GM18520 (cell line): ENCODE measurements at regions not wholly inside any gene's neighbourhood (a gene's known extent, or its start where the extent isn't known, plus 50 kb on each side); places are given as distances from the start of the nearest gene placed in this dataset.
"Not testable (repeated sequence)": the region's sequence is repeated elsewhere in the genome, so short reads cannot be mapped to it uniquely, and the experiment has no call there.

ENCODE experiments used
- ATAC-seq: cut with Tn5 transposase; IDR thresholded peaks from one replicate; pipeline ENCODE4 v1.9.1; 2021; ENCODE audit not compliant: unreplicated experiment

DNA sequence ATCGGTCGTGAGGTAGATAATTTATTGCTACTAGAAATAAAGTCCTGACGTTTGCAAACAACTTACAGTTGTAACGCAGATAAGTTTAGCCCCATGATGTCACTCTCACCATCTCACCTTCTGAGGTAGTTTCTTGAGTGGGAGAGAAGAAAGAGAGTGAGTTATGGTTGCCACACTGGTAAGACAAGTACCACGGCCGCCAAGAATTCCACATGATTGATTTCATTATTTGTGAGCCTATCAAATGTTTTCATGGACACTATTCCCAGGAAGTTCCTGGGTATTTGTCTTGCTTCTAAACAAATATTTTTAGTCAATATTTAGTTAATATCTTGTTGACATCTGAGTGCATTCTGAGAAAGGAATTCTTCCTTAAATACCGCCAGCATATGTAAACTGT is 339.4 kb upstream of the KIAA1217 start:
- no peak for ATAC-seq

DNA sequence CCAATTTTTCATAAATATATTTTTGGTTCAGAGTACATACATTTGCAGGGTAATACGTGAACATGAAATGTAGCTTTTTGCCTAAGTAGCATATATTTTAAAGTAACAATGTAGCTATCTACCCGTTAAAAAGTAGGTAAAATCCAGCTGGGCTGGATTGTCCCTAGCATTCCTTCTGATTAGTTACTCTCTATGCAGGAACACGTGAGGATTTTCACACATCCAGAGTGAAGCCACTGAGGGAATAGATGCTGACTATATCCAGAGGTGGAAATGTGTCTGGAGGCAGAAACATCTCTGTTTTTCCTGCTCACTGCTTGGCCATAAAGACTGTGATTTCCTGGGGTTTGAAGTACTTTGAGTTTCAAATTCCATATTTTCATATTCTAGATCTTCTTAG is 338.9 kb upstream of the KIAA1217 start:
- ATAC-seq = no peak

DNA sequence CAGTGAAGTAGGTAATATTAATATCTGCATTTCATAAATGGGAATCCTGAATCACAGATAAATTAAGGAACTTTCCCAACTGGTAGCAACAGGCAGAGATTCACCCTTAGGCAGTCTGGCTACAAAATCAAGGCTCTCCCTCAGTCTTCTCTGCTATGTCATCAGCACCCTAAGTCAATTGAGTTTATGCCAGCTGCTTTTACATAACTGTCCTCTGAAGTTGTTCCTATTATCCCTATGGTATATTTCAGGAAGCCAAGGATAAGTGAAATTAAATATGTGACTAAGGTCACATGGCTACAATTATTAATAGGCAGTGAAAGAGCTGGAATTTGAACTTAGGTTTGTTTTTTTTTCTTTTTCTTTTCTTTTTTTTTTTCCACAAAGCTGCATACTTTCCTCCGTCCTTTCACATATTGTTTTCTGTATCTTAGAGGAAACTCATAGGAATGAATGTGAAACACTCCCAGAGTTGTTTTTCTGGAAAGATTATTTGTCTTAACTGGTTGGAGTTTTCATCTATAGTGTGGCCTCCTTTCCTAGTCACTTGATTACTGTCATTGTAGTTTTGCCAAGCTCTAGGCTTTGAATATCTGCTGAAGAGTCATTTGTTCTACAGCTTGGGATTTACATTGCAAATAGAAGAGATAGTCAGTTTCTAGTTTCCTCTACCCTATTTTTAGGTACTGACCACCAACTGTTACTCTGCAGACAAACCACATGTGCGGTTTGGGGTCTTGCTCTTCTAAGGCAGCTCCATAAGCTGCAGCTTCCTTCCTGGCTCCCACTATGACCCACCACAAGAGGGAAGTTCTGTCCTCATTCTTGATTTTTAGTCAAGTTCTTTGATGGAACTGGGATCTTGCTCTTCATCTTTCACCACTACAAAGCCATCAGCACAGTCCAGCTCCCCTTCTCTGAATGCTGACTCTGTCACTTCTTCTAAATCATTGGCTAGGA is 338.0 kb upstream of the KIAA1217 start:
- no peak for ATAC-seq

DNA sequence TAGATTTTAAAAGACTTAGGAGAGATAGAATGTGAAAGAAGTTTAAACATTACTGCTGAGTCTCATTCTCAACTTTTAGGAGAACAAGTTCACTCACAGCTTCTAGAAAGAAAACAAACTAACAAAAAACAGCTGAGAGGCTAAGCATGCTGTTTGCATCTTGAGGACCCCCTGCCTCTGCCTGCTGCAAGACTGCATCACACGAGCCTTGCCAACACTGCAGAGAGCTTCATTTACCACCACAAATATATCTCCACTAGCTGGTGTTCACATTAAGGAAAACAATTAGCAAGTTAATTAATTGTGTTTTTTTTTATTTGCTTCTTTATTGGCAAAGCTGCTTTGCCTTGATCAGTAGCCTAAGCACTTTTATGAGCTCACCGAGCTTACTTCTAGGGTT is 336.6 kb upstream of the KIAA1217 start:
- ATAC-seq = no peak

DNA sequence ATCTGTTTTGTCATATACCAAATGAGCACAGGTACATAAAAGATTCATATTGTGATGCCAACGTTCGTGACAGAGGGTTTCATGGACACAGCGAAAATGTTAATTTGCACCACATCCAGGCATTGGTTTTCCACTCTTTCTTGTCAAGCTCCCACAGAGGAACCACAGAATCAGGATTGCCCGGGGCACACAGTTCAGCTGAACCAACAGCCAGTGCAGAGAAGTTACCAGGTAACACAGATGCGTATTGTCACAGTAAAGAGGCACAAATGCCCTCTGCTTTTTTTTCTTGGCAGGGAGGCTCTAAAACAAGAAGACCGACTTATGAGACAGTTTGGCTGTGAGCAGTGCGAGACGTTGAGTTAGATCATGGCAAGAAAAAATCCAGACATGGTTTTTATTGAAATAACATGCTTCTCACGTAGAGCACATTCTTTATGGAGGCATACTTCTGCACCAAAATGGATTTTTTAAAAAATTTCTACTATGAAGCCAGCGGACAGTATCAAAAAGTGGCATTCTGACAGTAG is 331.1 kb upstream of the KIAA1217 start:
- ATAC-seq = no peak

DNA sequence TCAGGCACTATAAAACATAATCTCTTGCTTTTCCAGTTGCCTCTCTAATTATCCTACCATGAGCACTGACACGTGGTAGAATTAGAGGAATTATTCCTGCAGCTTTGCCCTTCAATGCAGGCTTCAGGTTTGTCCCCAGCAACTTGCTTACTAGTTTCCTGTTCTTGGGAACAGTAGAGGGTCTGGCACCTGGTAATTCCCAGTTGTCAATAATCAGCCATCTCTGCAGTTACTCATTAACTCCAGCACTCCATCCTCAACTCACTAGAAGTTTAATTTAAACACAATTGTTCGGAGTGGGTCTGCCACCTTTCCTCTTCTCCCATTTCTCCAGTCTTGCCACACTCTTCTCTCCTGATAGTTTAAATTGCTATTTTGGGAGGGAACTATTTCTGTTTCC is 324.3 kb upstream of the KIAA1217 start:
- ATAC-seq = no peak

DNA sequence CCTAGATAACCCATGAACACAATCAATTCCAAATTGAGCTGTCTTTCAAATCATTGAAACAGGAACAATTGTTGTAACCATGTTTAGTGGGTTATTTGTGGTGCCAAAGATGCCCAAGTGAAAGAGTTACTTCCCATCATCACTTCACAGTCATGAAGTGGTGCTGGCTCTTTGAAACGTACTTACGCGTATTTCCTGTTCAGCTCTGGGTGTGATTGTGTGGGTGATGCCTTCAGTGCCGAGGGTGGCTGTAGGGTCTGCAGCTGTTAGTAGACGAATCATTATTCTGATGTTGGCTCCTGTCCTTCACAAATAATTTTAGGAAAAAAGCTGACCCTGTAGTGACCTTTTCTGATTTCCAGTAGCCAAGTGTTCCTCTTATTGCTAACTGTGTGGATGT is 323.1 kb upstream of the KIAA1217 start:
- no peak for ATAC-seq

DNA sequence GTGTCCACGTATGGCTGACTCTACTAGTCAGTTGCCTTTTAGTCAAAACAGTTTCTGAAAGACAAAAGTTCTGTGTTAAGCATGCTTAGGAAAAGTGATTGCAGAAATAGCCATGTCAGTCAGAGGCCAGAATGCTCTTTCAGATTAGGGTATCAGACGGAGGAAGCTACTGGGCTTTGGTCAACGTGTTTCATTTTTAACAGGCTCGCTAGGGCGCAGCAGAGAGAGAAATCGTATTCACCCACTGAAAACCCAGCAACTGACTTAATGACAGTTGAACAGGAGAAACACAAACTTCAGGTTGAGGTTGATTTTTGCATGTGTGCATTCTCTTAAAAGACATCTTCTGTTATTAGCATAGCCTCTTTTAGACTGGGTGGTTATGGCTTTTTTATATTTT is 322.6 kb upstream of the KIAA1217 start:
- no peak for ATAC-seq

DNA sequence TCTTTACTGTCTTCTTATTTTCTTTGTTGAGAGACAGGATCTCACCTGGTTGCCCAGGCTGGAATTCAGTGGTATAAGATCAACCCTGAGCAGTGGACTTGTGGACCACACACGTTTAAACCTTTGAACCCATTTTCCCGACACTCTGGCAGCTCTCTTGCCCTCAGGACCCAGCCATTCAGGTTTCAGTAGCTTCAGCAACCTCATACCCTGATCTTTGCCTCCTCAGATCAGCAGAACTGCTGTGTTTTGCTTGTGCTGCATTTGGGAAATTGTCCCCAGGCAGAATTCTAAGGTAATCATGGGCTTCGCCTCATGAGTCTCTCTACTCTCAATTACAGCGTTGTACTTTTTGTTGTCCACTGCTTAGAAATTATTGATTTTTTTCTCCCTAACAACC is 317.6 kb upstream of the KIAA1217 start:
- no peak for ATAC-seq

DNA sequence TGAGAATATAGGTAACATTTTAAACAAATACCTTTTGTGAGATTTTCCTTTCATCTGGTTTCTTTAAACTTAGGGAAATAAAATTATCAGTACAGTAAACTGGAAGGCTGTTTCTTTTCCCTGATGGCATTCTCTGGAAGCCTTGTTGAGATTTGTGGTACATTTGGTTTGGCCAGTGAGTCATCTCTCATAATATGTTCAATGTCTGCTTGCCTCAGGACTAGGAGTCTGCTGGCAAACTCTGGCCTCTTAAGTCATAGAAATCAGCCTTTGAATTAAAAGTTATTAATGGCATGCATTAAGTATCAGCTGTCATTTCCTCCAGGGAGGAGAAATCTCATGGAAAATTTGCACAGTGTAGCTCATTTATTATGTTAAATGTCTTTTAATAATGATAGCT is 316.6 kb upstream of the KIAA1217 start:
- no peak for ATAC-seq

DNA sequence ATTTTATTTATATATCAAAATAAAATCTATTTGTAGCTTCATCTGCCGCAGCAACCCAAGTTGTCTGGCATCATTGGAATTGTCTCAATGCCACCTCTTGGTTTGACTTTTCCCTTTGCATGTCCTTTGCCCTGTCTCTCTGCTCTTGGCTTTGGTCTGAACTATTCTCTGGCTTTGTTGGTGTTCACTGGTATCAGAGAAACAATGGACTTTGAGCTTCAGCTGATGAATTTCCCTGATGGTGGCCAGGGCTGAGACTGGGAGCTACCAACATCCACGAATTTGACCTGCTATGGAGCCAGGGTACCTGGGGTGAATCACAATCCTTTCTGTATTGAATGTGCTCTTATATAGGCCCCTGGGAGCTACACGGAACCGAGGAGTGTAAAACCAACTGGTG is 311.7 kb upstream of the KIAA1217 start:
- no peak for ATAC-seq

DNA sequence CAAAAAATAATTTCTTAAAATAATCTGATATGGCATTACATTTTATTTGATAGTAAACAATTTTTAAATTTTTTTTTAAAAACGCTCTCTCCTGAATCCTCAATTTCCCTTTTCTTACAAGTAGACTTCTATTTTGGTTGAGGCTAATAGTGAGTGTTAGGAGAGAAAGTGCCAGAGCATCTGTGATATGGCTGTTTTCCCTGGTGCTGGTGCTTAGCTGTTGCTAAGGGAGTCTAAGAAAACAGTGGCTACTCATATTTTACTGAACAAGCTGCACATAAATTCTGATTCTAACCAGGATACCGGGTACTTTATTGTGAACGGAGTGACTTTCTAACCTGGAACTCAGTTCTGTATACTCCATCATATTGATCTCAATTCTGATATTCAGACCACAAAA is 311.1 kb upstream of the KIAA1217 start:
- ATAC-seq = no peak

DNA sequence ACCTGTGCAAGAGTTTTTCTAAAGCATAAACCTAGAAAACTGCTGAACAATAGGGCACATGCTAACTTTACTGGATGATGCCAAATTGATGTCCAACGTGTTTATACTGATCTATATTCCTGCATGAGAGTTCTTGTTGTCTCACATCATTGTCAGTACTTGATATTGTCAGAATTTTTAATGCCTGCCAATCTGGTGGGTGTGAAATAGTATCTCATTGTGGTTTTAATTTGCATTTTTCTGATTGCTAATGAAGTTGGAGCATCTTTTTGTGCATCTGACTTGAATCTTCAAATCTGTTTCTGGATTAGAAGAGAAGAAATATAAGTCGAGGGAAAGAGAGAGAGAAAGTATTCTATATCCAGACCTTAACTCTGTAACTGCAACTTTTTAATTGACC is 309.8 kb upstream of the KIAA1217 start:
- ATAC-seq = no peak

DNA sequence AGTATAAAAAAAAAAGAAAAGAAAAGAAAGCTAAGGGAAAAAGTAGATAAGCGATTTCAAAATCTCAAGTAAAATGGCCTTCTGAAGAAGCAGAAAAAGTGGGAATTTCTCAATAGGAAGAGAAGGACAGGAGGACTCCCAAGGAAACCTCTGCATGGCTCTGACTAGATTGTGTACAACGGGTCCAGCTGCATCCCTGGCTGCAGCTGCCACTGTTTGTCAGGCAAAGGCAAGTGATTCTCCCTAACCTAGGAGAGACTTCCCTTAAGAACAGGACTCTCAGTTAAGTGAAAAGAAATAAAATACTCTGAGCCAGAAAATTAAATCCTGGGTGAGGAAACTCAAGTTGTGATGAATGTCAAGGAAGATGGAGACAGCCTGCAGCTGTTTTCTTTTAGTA is 298.6 kb upstream of the KIAA1217 start:
- ATAC-seq = no peak

DNA sequence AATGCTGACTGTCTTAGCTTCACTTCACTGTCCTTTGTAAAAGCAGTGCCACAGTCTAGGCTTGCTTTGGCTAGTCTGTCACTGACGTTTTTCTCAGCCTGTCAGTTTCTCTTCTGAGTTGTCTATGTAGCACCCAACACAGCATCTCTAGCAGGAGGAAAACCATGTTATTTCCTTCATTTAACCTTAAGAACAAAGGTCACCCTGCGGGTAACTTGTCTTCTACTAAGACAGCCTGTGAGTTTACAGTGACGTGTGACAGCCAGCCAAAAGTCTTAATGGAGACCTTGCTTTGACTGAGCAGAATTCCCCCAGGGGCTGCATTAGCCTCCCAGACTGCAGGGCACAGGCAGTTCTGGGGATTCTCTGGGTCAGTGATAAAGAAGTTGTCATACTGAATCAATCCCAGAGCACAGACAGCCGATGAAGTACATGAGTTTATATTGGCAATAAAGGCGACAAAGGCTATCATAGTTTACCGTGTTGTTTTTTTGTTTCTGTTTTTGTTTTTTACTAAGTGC is 296.0 kb upstream of the KIAA1217 start:
- ATAC-seq = no peak

DNA sequence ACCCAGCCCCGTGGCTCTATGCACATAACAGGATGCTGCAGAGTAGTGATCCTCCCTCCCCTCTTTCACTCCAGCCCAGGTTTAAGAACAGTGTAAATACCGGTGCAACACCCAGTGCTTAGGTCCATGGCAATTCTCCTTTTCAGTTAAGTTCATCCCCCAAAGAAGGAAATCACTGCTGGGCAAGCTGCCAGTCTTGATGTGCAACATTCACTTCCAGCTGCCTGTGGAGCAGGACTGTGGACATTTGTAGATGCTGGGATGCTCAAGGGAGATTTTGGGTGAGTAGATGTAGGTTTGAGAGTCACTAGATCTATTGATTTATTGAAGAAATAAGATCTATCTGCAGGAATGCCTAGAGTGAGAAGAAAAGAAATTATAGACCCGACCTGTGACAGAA is 294.3 kb upstream of the KIAA1217 start:
- ATAC-seq = no peak

DNA sequence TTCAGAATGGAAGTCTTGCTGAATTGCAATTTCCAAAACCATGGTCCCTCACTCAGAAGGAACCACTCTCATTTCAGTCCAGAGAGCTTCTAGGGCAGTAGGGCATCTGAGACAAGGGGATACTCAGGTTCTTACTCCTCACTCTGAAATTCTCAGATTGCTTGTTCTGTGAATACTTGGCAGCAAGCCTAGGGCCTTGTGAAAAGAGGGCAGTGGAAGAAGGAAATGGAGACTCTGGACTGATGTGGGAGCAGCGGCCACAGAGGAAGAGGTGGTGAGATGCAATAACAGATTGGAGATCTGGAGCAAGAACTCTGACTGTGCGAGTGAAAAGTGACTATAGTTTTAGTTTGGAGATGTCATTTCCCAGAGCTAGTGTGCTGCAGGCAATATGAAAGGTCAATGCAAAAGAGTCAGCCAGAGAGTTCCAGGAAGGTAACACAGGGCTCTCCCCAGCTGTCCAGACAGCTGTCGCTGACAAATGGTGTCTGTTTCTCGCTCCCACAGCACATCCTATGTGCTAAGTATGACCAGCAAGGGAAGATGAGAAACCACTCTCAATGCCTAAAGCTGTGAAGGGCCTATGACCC is 291.6 kb upstream of the KIAA1217 start:
- no peak for ATAC-seq

DNA sequence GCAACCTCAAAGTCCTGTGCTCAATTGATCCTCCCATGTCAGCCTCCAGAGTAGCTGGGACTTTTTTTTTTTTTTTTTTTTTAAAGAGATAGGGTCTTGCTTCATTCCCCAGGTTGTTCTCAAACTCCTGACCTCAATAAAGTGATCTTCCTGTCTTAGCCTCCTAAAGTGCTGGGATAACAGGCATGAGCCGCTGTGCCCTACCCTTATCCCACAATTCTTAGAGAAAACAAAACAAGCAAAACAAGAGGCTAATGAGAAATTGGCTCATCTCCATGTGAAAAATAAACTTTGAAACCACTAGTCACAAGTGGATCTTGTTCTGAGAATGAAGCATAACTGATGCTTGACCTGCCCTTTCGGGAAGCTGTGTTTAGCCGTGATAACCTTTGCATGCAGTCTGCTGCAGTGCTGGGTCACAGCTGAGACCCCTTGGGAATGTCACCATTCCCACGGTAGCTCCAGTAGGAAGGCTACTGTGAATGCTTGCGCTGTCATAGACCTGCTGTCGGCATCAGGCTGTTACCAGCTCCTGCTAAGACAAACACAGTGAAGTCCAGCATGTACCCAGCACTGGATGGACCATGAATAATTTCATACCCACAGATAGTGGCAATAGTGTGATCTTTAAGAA is 290.7 kb upstream of the KIAA1217 start:
- no peak for ATAC-seq

DNA sequence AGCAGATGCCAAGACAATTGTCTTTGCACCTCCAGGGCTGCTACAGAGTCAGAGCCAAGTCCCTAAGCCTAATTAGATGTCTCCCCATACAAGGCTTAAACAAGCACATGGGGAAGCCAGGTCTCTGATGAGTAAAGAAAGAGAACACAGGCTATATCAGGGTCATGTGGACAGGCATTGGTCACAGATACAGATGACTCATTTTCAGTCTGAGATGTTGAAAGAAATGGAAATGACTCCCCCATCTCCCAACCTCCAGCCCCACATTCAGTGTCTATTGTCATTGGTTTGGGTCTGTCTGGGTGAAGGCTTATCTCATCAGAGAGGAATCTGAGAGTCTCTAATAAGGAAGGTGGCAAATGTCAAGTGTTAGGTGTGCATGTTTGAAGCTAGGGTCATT is 290.1 kb upstream of the KIAA1217 start:
- ATAC-seq = no peak

DNA sequence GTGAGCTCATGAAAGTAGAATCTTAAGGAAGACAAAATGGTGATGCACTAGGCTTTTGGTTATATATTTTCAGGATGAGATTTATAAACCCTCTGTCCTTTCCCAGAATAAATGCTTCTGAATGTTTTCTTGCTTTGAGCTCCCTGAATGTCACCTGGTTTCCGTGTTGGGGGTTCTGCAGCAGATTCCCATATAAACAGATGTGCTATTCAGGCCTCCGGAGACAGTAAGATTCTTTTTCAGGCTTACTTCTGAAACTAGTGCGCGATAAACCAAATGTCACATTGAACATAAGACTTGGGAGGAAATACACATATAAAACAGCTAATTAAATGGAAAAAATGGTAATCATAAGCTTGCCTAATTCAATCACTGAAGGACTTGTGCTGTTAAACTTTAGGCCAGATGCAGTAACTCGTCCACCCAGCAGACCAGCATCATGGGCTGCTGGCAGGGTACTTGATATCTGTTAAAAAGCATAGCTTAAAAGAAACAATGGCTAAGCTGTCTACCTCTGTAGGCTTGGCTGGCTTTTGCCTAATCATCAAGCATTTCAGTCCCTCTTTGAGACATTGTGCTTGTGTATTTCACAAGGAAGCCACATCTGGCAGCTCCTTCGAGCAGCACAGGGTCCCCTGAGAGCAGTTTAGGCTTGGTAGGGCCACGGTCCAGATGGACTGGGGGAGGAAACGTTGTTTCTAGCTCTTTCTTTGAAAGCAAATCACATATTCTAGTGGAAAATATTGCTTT is 281.2 kb upstream of the KIAA1217 start:
- ATAC-seq = no peak

DNA sequence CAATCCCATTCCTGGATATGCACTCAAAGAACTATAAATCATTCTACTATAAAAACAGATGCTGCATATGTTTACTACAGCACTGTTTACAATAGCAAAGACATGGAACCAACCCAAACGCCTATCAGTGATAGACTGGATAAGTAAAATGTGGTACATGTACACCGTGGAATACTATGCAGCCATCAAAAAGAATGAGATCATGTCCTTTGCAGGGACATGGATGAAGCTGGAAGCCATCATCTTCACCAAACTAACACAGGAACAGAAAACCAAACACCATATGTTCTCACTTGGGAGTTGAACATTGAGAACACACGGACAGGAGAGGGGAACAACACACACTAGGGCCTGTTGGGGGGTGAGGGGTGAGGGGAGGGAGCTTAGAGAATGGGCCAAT is 274.9 kb upstream of the KIAA1217 start:
- not testable (repeated sequence) for ATAC-seq
